Left lobe of liver (tissue), 2 donors: ENCODE measurements at regions not wholly inside any gene's neighbourhood (a gene's known extent, or its start where the extent isn't known, plus 50 kb on each side); places are given as distances from the start of the nearest gene placed in this dataset.
A peak's percentile ranks its signal among the peaks of the same experiment; 100 is the strongest.

ENCODE experiments used
- ATAC-seq: fragments of 200-7000 bp; cut with Tn5 transposase; one replicate; pipeline ENCODE4 v1.9.1; 2020; ENCODE audit warnings: mild to moderate bottlenecking, moderate library complexity
- DNase-seq: peaks from one replicate; pipeline ENCODE4 v3.0.0-alpha.2; 2020; ENCODE audit warnings: low spot score
- donor health status: DM: no; HTN: no; CAD: no; lungs with moderate emphysema.
- donor health status: DM: no; HTN: yes; CAD: no.

- no peak for ATAC-seq
- no peak for DNase-seq
Measured at GRCh38 chr2:41919135-41919534, 128.7 kb upstream of the PKDCC start.

GRCh38 chr2:41920181-41920580 lies 127.6 kb upstream of the PKDCC start:
- no peak for ATAC-seq
- DNase-seq, result no peak

DNA sequence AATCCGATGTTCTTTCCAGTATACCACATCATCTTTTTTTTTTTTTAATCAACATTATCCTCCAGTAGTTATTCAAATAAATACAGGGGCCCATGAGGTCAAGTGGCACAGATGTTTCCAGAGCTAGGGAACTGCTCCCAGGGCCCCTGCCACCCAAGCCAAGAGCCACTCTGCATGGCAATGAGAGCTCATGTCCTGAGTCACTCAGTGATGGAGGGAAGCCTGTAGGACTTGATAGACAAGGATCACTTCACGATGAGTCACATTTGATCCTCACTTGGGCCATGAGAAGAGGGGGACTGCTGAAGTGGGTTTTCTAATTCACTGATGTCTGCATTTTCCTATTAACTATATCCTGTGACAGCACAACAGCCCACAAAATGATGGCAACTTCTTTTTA lies 127.0 kb upstream of the PKDCC start:
- no peak for ATAC-seq
- DNase-seq, result no peak

GRCh38 chr2:41922177-41922576 lies 125.6 kb upstream of the PKDCC start:
- DNase-seq (no peak), ATAC-seq (no peak)

DNA sequence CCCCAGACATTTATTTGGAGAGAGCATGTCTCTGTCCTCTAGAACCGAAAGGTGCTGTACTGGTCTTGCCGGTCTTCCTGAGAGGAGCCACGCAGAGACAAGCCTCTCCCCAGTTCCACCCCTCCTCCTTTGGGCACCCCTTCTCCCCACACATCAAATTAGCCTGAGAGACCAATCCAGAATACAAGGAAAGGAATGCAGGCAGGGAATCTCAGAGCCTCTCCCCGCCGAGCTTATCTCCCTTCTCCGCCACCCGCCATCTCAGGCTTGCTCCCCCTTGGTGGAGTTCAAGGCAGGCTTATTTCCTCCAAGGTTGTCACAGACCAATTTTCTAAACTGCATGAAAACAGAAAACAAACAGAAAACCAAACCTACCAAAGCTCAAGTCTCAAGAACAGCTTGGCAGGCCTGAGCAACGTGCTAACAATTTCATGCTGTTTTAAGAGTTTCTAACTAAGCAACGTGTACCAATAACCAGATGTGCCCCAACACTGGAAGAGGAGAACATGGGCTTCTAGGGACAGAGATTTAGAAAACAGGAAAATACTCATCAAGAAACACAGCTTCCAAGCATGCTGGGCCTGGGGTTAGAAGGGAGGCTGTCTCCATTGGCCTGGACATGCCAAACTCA lies 124.5 kb upstream of the PKDCC start:
- no peak for DNase-seq
- no peak for ATAC-seq

- no peak for ATAC-seq
- no peak for DNase-seq
Measured at GRCh38 chr2:41924024-41924423, 123.8 kb upstream of the PKDCC start.

- ATAC-seq, result no peak
- no peak for DNase-seq
Measured at GRCh38 chr2:41924709-41925408, 123.0 kb upstream of the PKDCC start.

GRCh38 chr2:41925712-41926111 lies 122.1 kb upstream of the PKDCC start:
- no peak for ATAC-seq

GRCh38 chr2:41926614-41927580 lies 120.9 kb upstream of the PKDCC start:
- peak; percentile 39 for ATAC-seq

More at GRCh38 chr2:41925712-41926111, 122.1 kb upstream of the PKDCC start:
- DNase-seq, result no peak

GRCh38 chr2:41927581-41928264 lies 120.1 kb upstream of the PKDCC start:
- peak; percentile 52 for ATAC-seq
- no peak for DNase-seq

More at GRCh38 chr2:41926614-41927580, 120.9 kb upstream of the PKDCC start:
- DNase-seq, result no peak

GRCh38 chr2:41928526-41928925 lies 119.3 kb upstream of the PKDCC start:
- DNase-seq, result no peak
- ATAC-seq, result no peak

GRCh38 chr2:41930807-41931566 lies 116.8 kb upstream of the PKDCC start:
- DNase-seq (no peak), ATAC-seq (no peak)

DNA sequence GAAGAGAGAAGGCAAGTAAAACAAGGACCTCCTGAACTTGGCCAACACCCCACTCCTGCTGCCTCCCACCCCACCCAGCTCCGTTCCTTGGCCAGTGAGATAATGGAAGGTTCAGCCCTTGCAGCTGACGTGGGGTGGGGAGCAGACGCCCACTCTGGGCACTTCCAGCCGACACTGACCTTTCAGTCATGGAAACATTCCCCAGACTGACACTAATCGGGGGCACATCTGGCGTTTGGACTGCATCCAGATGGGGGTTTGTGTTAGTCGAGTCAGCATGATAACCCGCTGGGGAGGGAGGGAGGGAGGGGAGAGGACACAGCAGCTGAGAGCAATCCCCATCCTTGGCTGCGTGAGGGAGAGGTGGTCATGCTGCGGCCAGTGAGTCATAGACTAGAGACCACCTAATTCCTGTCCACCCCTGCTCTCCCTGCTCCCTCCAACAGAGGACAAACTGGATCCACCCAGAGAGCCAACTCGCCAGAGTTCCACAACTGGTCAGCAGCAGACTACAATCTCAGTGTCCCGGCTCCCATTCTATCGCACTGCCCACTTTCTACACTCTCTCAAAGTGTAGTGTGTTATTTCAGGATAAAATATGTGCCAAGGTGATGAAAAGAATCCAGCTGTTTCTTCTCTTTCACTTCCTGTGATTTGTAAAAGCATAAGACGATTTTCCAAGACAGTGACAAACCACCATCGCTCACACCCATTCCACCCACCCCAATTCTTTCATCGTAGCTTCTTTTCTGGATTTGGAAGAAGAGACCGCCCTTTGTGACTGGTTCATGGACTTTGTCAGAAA lies 115.4 kb upstream of the PKDCC start:
- ATAC-seq, result no peak
- DNase-seq, result no peak

DNA sequence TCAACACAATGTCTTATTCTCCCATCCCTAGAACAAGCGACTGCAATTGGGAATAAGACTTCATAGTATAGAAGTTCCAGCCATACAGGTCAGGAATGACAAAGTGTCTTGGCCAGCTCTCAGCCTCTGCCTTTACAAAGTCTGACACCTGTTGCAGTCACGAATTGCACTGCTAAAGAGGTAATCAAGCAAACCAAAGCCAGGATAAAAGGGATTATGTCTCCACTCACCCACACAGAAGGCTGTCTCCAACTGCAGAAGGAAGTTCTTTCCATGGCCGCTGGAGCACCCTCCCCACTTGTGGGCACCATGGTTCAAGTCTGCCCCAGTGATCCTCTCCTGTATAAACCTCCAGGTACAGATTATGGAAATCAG lies 114.8 kb upstream of the PKDCC start:
- no peak for ATAC-seq
- DNase-seq, result no peak

DNA sequence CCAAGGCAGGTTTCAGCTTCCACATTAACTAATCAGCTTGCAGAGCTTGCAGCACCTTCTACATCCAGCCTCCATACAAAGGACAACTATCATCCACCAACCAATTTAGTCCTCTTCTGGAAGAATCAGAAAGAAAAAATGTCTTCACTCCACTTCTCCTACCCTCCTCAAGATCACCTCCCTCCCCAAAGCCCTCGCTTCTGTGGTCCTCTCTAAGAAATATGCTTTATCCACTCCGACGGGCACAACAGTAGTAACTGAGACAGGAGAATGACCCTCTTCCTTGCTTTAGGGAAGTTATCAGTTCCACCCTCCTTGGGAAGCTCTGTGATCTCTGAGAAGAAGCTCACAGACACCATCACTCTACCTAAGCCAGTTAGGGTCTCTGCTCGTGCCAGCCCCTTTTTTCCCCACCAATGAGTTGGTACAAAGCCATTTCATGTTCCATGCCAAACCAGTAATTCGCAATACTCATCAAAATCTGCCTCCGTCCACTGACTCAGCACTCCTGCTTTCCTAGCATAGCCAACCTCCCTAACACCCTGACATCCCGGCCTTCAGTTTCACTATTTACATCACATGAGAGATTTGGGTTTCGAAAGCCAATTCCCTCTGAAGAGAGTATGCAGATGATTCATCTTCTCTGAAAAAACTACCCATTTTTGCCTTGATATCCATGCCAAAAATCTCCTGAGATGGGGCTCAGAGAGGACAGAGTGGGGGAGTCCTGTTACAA lies 114.1 kb upstream of the PKDCC start:
- no peak for ATAC-seq
- DNase-seq, result no peak

GRCh38 chr2:41934329-41934958 lies 113.4 kb upstream of the PKDCC start:
- DNase-seq (no peak), ATAC-seq (peak; percentile 31)

- no peak for ATAC-seq
- DNase-seq, result no peak
Measured at GRCh38 chr2:41935002-41935401, 112.8 kb upstream of the PKDCC start.

GRCh38 chr2:41935825-41936224 lies 112.0 kb upstream of the PKDCC start:
- DNase-seq (no peak), ATAC-seq (no peak)
